Fibroblast of skin of scalp (primary cell): ENCODE measurements at regions not wholly inside any gene's neighbourhood (a gene's known extent, or its start where the extent isn't known, plus 50 kb on each side); places are given as distances from the start of the nearest gene placed in this dataset.

Source experiments
- DNase-seq: peaks from one replicate; pipeline ENCODE4 v3.0.0-alpha.2; 2013

GRCh38 chr7:67566101-67566500 lies 569.5 kb downstream of the TYW1 start:
- DNase-seq = peak; percentile 16

GRCh38 chr7:67571026-67571545 lies 574.5 kb downstream of the TYW1 start:
- DNase-seq = no peak

GRCh38 chr7:67573639-67574038 lies 577.0 kb downstream of the TYW1 start:
- DNase-seq = no peak

GRCh38 chr7:67588631-67589030 lies 592.0 kb downstream of the TYW1 start:
- DNase-seq = no peak

GRCh38 chr7:67589183-67589582 lies 592.5 kb downstream of the TYW1 start:
- DNase-seq = no peak

- DNase-seq = no peak
These were observed 594.0 kb downstream of the TYW1 start for GRCh38 chr7:67590649-67591048.

GRCh38 chr7:67593794-67594193 lies 597.2 kb downstream of the TYW1 start:
- DNase-seq = no peak

GRCh38 chr7:67595431-67596180 lies 599.0 kb downstream of the TYW1 start:
- no peak for DNase-seq

GRCh38 chr7:67597161-67597560 lies 600.5 kb downstream of the TYW1 start:
- no peak for DNase-seq

GRCh38 chr7:67598469-67598868 lies 601.8 kb downstream of the TYW1 start:
- no peak for DNase-seq

- DNase-seq = no peak
These were observed 602.9 kb downstream of the TYW1 start for GRCh38 chr7:67599331-67600062.

- DNase-seq = no peak
These were observed 605.7 kb downstream of the TYW1 start for GRCh38 chr7:67602246-67602887.

GRCh38 chr7:67604461-67605386 lies 608.1 kb downstream of the TYW1 start:
- no peak for DNase-seq

- no peak for DNase-seq
These were observed 612.2 kb downstream of the TYW1 start for GRCh38 chr7:67608806-67609205.

- DNase-seq = no peak
These were observed 614.3 kb downstream of the TYW1 start for GRCh38 chr7:67610897-67611296.

- no peak for DNase-seq
These were observed 618.2 kb downstream of the TYW1 start for GRCh38 chr7:67614843-67615242.

- DNase-seq = no peak
These were observed 619.9 kb downstream of the TYW1 start for GRCh38 chr7:67616517-67616916.

- no peak for DNase-seq
These were observed 622.0 kb downstream of the TYW1 start for GRCh38 chr7:67618556-67619162.

GRCh38 chr7:67619175-67619574 lies 622.5 kb downstream of the TYW1 start:
- DNase-seq = peak; percentile 1

GRCh38 chr7:67620216-67620933 lies 623.7 kb downstream of the TYW1 start:
- DNase-seq = no peak

GRCh38 chr7:67621704-67622103 lies 625.1 kb downstream of the TYW1 start:
- no peak for DNase-seq
